DMS 273 treated with DMSO at 0.1 percent for 48 hours (cell line): ENCODE measurements at regions not wholly inside any gene's neighbourhood (a gene's known extent, or its start where the extent isn't known, plus 50 kb on each side); places are given as distances from the start of the nearest gene placed in this dataset.

Experiments used
- DNase-seq: peaks from one replicate; lab custom pipeline; 2025; lab: John Stamatoyannopoulos, UW

DNA sequence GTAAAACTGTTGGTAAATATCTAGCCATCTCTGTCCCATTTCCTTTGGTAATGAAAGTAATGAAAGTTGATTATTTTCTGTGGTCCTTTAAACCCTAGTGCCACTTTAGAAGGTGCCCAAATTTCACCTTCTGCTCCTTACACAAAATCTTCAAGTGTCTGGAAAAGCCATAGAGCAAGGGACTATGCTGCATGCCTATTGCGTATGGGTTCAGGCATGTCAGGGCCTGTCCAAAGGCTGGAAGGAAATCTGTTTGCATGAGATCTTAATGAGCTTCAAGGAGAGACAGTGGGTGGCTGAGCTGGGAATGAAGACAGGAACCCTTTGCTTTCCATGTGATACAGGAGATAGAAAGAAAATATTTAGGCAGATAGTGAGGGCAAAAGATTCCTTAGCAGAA is 66.6 kb upstream of the CCN6 start:
- no peak for DNase-seq

DNA sequence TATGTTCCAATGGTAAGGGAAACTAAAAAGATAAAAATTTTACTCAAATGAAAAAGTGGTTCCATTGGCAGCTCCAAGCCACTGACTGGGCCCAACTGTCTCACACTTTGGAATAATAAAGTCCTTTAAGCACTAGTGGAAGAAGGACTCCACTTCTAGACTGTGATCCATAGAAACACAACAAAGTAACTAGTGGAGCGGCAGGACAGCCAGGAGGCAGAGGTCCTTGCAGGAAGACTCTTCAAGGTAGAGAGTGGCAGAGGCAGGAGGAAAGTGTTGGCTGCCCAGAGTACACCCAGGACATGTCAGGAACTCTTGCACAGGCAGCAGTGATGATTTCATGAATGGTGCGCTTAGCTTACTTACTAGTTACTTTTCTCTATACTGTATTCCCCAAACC is 65.0 kb upstream of the CCN6 start:
- no peak for DNase-seq

DNA sequence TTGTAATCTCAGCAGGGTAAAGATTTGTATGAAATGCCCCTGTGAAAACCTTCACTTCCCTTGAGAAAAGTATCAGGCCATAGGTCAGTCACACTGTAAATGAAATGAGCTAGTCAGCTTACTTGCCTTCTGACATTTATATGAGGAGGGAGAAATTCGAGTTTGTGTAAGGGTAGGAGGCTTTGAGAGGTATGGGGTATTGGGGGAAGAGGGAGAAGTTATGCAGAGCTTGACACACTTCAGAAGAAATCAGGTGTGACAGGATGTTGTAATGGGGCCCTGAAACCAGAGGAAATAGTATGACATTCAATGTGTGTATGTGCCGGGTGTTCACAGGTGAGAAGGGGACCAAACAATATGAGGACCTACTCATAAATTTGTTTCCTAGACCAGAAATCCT is 64.2 kb upstream of the CCN6 start:
- no peak for DNase-seq

DNA sequence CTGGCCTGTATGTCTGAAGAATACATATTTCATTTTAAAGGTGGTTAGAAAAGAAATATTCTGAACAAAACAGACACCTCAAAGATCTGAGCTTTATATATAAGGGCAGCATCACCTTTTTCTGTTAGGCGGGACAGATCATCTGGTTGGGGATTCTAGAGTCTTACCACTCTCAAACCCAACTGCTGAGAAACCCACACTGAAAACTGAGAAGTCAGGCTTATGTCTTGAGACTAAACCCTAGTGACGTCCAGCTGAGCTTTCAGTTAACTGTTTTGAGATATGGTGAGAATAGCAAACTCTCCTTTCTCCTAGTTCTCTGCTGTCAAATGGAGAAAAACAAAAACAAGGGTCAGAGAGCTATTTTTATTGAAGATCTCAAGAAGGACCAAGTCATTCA is 63.7 kb upstream of the CCN6 start:
- DNase-seq: no peak

DNA sequence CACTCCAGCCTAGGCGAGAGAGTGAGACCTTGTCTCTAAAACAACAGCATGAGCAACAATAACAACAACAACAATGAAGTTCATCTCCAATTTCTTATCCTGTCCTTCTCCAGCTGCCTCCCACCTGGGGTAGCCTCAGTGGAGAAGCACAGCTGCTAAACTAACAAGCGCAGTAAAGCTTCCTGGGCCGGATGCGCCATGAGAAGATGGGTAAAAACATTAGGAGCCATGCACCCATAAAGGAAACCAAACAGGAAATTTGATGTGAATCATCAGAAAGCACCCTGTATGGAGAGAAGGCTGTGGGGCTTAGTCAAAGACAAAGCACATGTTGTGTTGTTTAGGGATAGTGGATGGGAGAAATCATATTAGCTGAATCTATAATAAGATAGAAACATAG is 61.1 kb upstream of the CCN6 start:
- DNase-seq: no peak

DNA sequence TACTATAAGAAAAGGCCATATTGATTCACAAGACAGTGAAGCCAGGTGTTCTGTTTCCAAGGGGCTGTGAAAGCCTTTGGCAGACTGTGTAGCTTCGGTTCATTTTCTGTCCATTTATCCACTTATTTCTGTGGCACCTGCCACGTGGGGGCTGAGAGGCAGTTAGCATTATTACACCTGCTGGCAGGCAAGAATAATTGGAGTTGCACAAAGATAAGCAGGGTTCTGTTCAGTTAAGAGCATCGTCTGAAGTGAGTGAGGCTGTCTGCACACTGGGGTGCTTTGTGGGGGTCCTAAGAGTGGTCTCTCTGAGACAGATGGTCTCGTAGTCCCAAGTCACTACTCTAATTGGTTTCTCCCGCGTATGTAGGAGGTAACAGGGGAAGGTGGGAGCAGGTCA is 60.6 kb upstream of the CCN6 start:
- DNase-seq: no peak

DNA sequence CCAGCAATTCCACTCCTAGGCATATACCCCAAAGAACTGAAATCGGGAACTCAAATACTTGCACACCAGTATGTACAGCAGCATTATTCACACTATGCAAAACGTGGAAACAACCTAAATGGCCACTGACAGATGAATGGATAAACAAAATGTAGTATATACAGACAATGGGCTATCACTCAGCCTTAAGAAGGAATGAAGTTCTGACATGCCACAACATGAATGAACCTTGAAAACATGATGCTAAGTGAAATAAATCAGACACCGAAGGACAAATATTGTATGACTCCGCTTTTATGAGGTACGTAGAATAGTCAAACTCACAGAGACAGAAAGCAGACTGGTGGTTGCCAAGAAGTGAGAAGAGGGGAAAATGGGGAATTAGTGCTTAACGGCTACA is 59.1 kb upstream of the CCN6 start:
- DNase-seq: no peak

DNA sequence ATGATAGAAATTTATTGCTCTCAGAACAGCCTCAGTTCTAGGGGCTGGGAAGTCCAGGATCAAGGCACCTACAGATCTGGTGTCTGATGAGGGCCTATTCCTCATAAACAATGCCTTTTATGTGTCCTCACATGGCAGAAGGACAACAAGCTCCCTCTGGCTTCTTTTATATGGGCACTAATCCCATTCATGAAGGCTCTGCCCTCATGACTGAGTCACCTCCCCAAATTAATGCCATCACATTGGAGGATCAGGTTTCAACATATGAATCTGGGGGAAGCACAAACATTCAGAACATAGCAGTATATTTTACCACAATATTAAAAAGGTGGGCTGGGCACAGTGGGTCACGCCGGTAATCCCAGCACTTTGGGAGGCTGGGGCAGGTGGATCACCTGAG is 58.5 kb upstream of the CCN6 start:
- DNase-seq: no peak

DNA sequence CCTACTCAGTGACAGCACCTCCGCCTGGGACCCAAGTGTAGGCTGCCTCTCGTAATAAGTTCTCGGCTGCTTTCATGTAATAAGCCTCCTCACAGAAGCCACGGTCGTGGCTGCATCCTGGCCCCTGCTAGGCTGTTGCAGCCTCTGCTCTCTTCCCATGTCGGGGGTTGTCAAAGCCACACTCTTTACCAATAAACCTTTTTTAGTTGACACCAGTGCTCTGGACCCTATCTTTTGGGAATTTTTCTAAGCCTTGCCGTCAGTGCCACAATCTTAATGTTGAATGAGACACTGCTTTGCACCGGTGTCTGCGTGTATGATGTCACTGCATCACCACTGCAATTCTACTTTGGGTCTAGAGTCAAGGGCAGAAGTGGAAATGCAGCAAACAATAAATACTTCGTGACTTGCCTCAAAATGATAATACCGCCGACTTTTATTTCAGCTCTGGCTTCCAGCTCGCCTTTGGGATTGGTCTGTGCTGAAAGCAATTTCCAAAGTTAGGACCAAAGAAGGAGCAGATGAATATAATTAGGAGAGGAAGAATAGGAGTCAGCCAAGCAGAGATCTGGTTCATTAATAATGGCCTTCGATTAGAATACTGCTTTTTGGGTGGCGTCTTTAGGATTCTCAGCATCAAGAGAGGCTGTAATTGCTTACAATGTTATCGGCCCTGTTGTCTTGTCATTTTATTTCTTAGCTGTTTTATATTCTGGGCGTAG is 57.6 kb upstream of the CCN6 start:
- DNase-seq: no peak

DNA sequence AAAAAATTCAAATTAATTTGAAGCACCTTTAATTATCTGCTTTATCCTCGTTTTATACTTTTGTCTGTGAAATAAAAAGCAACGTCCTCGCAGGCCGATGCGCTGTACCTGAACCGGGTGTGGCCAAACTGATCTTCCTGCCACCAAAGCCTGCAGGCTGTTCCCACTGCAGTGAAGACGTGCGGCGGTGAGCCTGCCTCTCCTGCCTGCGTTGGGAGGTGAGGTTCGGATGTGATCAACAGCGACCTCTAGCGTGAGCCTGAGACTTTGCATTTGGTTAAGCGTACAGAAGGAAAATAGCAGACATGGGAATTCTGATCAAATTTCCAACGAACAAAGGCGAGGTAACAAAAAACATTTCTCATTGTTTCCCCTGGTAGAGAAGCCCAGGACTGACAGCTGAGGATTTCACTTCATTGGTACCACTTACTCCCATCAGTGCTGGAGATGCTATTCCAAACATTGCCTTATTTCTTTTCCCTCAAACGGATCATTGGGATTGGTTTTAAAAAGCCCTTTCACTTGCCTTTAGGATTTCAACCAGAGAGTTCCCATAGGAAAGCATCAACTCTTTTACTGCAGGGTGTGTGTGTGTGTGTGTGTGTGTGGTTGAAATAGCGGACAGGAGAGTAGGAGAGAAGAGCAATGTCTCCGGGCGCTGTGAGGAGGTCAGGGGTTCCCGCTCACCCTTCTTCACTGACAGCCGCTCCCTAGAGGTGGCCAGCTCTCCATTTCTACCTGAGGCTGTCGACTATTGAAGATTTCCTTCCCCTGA is 56.6 kb upstream of the CCN6 start:
- DNase-seq: peak; percentile 57

DNA sequence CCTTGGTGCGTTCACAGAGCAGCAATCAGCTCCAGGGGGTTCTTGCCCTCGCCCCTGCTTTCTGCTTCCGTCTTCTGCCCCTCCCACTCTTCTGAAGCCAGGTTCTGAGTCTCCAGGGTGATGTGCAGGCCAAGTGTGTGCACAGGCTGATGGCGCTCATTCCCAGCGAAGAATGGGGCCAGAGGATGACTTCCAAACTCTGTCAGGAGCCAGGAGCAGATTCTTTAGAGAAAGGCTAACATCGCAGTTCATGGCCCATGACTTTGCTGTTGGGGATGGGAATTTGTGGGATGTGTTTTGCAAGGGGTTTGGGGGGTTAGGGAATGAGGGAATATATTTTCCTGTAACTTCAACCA is 56.1 kb upstream of the CCN6 start:
- no peak for DNase-seq

DNA sequence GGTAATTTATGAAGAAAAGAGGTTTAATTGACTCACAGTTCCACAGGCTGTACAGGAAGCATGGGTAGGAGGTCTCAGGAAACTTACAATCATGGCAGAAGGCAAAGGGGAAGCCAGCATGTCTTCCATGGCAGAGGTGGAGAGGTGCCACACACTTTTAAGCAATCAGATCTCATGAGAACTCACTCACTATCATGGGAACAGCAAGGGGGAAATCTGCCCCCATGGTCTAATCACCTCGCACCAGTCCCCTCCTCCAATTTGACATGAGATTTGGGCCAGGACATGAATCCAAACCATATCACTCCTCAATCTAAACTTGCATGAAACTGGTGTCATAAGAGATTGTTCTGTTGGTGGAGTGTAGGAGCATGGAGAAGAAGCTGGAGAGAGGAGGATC is 51.6 kb upstream of the CCN6 start:
- DNase-seq: no peak
